ENCODE measurements at regions not wholly inside any gene's neighbourhood (a gene's known extent, or its start where the extent isn't known, plus 50 kb on each side); places are given as distances from the start of the nearest gene placed in this dataset.

DNA sequence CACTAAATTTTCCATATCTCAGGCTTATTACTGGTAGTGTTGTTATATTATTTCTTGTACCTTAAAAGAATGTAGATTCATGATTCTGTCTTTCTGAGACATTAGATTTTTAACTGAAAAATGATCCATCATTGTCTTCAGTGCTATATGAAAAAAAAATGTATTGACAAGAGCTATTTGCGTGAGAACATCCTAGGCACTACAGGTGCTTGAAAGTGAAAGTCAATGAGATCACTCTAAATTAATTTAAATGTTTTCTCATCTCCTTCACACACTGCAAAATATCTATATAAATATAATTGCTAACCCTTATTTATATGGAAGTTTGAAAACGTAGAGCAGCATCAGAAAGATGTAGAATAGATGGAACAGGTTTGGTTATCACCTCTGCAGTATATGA lies 684.6 kb downstream of the TRIB2 start (continued):
- TF ChIP-seq, protein P1, sequence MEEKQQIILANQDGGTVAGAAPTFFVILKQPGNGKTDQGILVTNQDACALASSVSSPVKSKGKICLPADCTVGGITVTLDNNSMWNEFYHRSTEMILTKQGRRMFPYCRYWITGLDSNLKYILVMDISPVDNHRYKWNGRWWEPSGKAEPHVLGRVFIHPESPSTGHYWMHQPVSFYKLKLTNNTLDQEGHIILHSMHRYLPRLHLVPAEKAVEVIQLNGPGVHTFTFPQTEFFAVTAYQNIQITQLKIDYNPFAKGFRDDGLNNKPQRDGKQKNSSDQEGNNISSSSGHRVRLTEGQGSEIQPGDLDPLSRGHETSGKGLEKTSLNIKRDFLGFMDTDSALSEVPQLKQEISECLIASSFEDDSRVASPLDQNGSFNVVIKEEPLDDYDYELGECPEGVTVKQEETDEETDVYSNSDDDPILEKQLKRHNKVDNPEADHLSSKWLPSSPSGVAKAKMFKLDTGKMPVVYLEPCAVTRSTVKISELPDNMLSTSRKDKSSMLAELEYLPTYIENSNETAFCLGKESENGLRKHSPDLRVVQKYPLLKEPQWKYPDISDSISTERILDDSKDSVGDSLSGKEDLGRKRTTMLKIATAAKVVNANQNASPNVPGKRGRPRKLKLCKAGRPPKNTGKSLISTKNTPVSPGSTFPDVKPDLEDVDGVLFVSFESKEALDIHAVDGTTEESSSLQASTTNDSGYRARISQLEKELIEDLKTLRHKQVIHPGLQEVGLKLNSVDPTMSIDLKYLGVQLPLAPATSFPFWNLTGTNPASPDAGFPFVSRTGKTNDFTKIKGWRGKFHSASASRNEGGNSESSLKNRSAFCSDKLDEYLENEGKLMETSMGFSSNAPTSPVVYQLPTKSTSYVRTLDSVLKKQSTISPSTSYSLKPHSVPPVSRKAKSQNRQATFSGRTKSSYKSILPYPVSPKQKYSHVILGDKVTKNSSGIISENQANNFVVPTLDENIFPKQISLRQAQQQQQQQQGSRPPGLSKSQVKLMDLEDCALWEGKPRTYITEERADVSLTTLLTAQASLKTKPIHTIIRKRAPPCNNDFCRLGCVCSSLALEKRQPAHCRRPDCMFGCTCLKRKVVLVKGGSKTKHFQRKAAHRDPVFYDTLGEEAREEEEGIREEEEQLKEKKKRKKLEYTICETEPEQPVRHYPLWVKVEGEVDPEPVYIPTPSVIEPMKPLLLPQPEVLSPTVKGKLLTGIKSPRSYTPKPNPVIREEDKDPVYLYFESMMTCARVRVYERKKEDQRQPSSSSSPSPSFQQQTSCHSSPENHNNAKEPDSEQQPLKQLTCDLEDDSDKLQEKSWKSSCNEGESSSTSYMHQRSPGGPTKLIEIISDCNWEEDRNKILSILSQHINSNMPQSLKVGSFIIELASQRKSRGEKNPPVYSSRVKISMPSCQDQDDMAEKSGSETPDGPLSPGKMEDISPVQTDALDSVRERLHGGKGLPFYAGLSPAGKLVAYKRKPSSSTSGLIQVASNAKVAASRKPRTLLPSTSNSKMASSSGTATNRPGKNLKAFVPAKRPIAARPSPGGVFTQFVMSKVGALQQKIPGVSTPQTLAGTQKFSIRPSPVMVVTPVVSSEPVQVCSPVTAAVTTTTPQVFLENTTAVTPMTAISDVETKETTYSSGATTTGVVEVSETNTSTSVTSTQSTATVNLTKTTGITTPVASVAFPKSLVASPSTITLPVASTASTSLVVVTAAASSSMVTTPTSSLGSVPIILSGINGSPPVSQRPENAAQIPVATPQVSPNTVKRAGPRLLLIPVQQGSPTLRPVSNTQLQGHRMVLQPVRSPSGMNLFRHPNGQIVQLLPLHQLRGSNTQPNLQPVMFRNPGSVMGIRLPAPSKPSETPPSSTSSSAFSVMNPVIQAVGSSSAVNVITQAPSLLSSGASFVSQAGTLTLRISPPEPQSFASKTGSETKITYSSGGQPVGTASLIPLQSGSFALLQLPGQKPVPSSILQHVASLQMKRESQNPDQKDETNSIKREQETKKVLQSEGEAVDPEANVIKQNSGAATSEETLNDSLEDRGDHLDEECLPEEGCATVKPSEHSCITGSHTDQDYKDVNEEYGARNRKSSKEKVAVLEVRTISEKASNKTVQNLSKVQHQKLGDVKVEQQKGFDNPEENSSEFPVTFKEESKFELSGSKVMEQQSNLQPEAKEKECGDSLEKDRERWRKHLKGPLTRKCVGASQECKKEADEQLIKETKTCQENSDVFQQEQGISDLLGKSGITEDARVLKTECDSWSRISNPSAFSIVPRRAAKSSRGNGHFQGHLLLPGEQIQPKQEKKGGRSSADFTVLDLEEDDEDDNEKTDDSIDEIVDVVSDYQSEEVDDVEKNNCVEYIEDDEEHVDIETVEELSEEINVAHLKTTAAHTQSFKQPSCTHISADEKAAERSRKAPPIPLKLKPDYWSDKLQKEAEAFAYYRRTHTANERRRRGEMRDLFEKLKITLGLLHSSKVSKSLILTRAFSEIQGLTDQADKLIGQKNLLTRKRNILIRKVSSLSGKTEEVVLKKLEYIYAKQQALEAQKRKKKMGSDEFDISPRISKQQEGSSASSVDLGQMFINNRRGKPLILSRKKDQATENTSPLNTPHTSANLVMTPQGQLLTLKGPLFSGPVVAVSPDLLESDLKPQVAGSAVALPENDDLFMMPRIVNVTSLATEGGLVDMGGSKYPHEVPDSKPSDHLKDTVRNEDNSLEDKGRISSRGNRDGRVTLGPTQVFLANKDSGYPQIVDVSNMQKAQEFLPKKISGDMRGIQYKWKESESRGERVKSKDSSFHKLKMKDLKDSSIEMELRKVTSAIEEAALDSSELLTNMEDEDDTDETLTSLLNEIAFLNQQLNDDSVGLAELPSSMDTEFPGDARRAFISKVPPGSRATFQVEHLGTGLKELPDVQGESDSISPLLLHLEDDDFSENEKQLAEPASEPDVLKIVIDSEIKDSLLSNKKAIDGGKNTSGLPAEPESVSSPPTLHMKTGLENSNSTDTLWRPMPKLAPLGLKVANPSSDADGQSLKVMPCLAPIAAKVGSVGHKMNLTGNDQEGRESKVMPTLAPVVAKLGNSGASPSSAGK (IDR thresholded peaks at IDR 0.05), result no peak
- TF ChIP-seq BRF1 (IDR thresholded peaks at IDR 0.05; ENCODE audit: borderline replicate concordance, extremely low read depth, insufficient read length), result no peak
- TF ChIP-seq, protein P2, sequence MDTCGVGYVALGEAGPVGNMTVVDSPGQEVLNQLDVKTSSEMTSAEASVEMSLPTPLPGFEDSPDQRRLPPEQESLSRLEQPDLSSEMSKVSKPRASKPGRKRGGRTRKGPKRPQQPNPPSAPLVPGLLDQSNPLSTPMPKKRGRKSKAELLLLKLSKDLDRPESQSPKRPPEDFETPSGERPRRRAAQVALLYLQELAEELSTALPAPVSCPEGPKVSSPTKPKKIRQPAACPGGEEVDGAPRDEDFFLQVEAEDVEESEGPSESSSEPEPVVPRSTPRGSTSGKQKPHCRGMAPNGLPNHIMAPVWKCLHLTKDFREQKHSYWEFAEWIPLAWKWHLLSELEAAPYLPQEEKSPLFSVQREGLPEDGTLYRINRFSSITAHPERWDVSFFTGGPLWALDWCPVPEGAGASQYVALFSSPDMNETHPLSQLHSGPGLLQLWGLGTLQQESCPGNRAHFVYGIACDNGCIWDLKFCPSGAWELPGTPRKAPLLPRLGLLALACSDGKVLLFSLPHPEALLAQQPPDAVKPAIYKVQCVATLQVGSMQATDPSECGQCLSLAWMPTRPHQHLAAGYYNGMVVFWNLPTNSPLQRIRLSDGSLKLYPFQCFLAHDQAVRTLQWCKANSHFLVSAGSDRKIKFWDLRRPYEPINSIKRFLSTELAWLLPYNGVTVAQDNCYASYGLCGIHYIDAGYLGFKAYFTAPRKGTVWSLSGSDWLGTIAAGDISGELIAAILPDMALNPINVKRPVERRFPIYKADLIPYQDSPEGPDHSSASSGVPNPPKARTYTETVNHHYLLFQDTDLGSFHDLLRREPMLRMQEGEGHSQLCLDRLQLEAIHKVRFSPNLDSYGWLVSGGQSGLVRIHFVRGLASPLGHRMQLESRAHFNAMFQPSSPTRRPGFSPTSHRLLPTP (IDR thresholded peaks at IDR 0.05; ENCODE audit: borderline replicate concordance, extremely low read depth, insufficient read length), result no peak
